Chondrocyte (in vitro differentiated cells): ENCODE measurements at regions not wholly inside any gene's neighbourhood (a gene's known extent, or its start where the extent isn't known, plus 50 kb on each side); places are given as distances from the start of the nearest gene placed in this dataset.

ENCODE experiments used
- DNase-seq: peaks from one replicate; pipeline ENCODE4 v3.0.0; 2021; ENCODE audit warnings: mixed read lengths, low spot score
- H3K27ac Mint-ChIP-seq: one replicate; pipeline ENCODE4 v1.8.0; 2021; ENCODE audit warnings: mild to moderate bottlenecking, moderate library complexity, mixed read lengths; ENCODE audit not compliant: unreplicated experiment
- H3K27me3 Mint-ChIP-seq: 2 replicates; pipeline ENCODE4 v1.8.0; 2021; ENCODE audit warnings: low read depth, mixed read lengths
- H3K36me3 Mint-ChIP-seq: 2 replicates; pipeline ENCODE4 v1.8.0; 2021; ENCODE audit warnings: low read depth, mixed read lengths
- H3K4me1 Mint-ChIP-seq: 2 replicates; pipeline ENCODE4 v1.8.0; 2021; ENCODE audit warnings: low read depth, mild to moderate bottlenecking, mixed read lengths
- H3K4me3 Mint-ChIP-seq: one replicate; pipeline ENCODE4 v1.8.0; 2021; ENCODE audit warnings: mild to moderate bottlenecking, moderate library complexity, mixed read lengths; ENCODE audit not compliant: unreplicated experiment
- H3K9me3 Mint-ChIP-seq: 2 replicates; pipeline ENCODE4 v1.8.0; 2021; ENCODE audit warnings: low read depth, mixed read lengths
- TF ChIP-seq, protein P1 (sequence below): fragments of 200-600 bp; sonication (generic); IDR thresholded peaks from 2 replicates; pipeline ENCODE4 v1.5.0; 2021; ENCODE audit warnings: antibody characterized with exemption, mild to moderate bottlenecking, moderate library complexity

DNA sequence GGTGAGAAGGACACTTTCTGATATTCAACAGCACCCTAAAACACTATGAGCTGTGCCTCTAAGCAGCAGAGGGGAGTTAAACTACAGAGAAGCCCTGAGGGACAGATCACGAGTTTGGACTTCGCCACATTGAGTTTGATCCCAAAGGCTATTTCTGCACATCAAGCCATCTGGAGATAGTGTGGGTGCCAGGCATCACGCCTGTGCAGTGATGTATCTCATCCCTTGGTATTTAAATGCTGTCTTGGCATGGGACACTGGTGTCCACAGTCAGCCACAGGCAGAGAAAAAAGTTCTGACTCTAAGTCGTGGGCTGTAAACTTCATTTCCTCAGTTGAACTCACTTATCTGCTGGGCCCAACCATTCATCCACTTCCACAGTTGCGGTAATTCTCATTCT lies 742.3 kb upstream of the CELF4 start:
- Mint-ChIP-seq H3K9me3 (peaks cover under 1% of the 10 kb centered on the region), H3K27ac (no peak overlapping the region), H3K27me3 (no peaks in the 10 kb centered on the region)

DNA sequence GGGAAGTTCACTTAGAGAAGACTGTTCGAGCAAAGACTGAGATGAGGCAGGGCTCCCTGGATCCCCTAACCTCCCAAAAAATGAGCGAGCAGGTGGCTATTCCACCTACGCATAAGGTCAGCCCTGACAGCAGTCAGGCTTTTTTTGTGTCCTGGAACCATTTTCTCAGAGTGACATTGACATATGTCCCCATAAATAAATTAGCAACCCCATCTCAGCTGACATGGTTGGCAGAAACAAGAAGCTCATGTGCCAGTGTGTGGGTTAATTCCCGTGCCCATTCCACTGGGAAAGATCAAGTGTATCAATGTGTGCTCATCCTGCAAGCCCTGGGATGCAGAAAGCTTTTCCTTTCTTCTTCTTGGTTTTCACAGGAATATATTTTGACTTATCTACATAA lies 740.4 kb upstream of the CELF4 start:
- peaks cover 9% of the 10 kb centered on the region for H3K9me3 Mint-ChIP-seq
- no peak for DNase-seq
- H3K27ac Mint-ChIP-seq = no peak overlapping the region
- H3K4me3 Mint-ChIP-seq = no peak overlapping the region
- H3K27me3 Mint-ChIP-seq = no peaks in the 10 kb centered on the region
- H3K4me1 Mint-ChIP-seq = no peaks in the 10 kb centered on the region
- TF ChIP-seq, protein P1, sequence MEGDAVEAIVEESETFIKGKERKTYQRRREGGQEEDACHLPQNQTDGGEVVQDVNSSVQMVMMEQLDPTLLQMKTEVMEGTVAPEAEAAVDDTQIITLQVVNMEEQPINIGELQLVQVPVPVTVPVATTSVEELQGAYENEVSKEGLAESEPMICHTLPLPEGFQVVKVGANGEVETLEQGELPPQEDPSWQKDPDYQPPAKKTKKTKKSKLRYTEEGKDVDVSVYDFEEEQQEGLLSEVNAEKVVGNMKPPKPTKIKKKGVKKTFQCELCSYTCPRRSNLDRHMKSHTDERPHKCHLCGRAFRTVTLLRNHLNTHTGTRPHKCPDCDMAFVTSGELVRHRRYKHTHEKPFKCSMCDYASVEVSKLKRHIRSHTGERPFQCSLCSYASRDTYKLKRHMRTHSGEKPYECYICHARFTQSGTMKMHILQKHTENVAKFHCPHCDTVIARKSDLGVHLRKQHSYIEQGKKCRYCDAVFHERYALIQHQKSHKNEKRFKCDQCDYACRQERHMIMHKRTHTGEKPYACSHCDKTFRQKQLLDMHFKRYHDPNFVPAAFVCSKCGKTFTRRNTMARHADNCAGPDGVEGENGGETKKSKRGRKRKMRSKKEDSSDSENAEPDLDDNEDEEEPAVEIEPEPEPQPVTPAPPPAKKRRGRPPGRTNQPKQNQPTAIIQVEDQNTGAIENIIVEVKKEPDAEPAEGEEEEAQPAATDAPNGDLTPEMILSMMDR = no peak
- no peaks in the 10 kb centered on the region for H3K36me3 Mint-ChIP-seq

More for the DNA sequence above, 742.3 kb upstream of the CELF4 start:
- Mint-ChIP-seq H3K4me3 (no peak overlapping the region), H3K36me3 (no peaks in the 10 kb centered on the region), H3K4me1 (no peaks in the 10 kb centered on the region)
- DNase-seq = no peak
- TF ChIP-seq, protein P1 = no peak

DNA sequence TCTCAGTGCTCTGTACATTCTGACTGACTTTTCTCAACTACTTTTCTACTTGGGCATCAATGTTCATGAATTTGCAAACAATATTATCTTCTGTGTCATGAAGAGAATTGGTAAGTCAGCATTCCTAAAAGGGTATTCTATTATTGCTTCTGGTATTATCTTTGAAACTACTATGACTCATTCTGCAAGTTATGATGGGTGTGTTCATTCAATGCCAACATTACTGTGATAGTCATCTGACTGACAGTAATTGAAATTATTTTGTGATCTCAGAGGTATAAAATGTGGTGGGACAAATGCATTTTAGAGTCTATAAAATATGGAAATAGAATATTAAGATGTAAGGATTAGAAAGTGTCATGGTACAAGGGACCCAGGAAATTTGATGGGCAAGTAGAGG lies 736.0 kb upstream of the CELF4 start:
- Mint-ChIP-seq H3K4me3 (no peak overlapping the region), H3K27me3 (no peaks in the 10 kb centered on the region), H3K4me1 (no peaks in the 10 kb centered on the region), H3K36me3 (no peaks in the 10 kb centered on the region), H3K9me3 (peaks cover 9% of the 10 kb centered on the region), H3K27ac (no peak overlapping the region)
- no peak for DNase-seq
- TF ChIP-seq, protein P1 = no peak

DNA sequence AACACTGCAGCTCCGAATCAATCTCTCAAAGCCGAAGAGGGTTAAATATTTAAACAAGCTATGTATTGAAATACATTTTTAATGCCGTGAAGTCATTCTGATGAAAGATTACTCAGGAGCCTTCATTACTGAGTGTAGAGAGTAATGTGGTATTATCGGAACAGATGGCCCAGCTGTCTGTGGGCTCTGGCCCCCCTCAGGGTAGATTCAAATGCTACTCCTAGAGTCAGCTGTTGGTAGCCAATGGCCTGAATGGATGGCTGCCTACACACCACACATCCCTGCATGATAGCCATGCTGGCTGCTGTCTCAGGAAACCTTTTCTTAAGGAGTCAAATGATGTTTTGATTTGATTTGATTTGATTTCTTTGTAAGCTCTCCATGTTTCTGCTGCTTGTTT lies 732.3 kb upstream of the CELF4 start:
- no peaks in the 10 kb centered on the region for H3K27me3 Mint-ChIP-seq
- no peak overlapping the region for H3K4me3 Mint-ChIP-seq
- peaks cover 12% of the 10 kb centered on the region for H3K9me3 Mint-ChIP-seq
- TF ChIP-seq, protein P1 = no peak
- no peaks in the 10 kb centered on the region for H3K4me1 Mint-ChIP-seq
- DNase-seq = no peak
- no peak overlapping the region for H3K27ac Mint-ChIP-seq
- no peaks in the 10 kb centered on the region for H3K36me3 Mint-ChIP-seq

DNA sequence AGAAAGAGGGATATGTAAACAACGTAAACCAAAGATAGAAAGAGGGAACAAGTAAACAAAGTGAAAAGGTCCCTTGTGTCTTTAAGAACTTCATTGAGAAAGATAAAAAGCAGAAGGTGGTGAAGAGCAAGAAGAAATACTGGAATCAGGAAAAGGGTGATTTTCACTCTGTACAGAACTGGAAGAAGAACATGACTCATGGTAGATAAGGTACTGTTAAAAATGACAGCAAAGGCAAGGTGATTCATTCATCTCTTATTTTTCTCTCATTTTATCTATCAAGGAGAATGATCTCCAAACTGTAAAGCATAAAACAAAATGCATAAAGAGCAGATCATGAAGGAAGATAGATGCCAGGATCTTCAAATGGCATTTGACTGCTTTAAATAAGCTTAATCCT lies 724.6 kb upstream of the CELF4 start:
- Mint-ChIP-seq H3K9me3 (peaks cover 3% of the 10 kb centered on the region), H3K27me3 (peaks cover 3% of the 10 kb centered on the region)
- no peak for DNase-seq

More for the DNA sequence above, 724.6 kb upstream of the CELF4 start:
- TF ChIP-seq, protein P1 = no peak
- no peaks in the 10 kb centered on the region for H3K36me3 Mint-ChIP-seq
- no peak overlapping the region for H3K27ac Mint-ChIP-seq
- no peak overlapping the region for H3K4me3 Mint-ChIP-seq
- H3K4me1 Mint-ChIP-seq = no peaks in the 10 kb centered on the region
